IMR-90 (cell line): ENCODE measurements at regions not wholly inside any gene's neighbourhood (a gene's known extent, or its start where the extent isn't known, plus 50 kb on each side); places are given as distances from the start of the nearest gene placed in this dataset.

Experiments used
- ATAC-seq: fragments of 200-7000 bp; cut with Tn5 transposase; 2 replicates; pipeline ENCODE4 v1.9.1; 2020; ENCODE audit warnings: low read depth, mild to moderate bottlenecking, moderate library complexity
- BruUV-seq: library from RNA; stranded (reverse); fragments of 400-500 nt; replicated peaks from 2 replicates; lab custom pipeline; 2021; lab: Mats Ljungman, UMichigan
- CTCF ChIA-PET: fragments of 300-600 bp; formaldehyde crosslinking; extraction: SDS; loops from one replicate; lab custom pipeline; 2021; ENCODE audit warnings: antibody characterized with exemption; lab: Yijun Ruan, JAX
- POLR2A ChIA-PET: fragments of 300-600 bp; sonication (Branson Sonifier 250); formaldehyde crosslinking; loops from one replicate; lab custom pipeline; 2022; ENCODE audit warnings: antibody characterized with exemption; ENCODE audit not compliant: unreplicated experiment; lab: Charles Lee
- DNase-seq: peaks from one replicate; pipeline ENCODE4 v3.0.0; 2013
- H2AFZ ChIP-seq: replicated peaks from 2 replicates; pipeline ENCODE3; 2013; ENCODE audit warnings: low read length, mild to moderate bottlenecking; ENCODE audit not compliant: poor library complexity
- H2AK5ac ChIP-seq: 2 replicates; pipeline ENCODE4 v1.6.1; 2013; ENCODE audit warnings: low read depth, low read length, inconsistent platforms
- H2AK9ac ChIP-seq: replicated peaks from 2 replicates; pipeline ENCODE3; 2013; ENCODE audit warnings: mild to moderate bottlenecking, low read depth, low read length, moderate library complexity; ENCODE audit not compliant: poor library complexity
- H2BK120ac ChIP-seq: 2 replicates; pipeline ENCODE4 v1.6.1; 2013; ENCODE audit warnings: low read depth, low read length, inconsistent platforms
- H2BK15ac ChIP-seq: 3 replicates; pipeline ENCODE4 v1.6.1; 2013; ENCODE audit warnings: low read depth, low read length, inconsistent platforms
- H2BK20ac ChIP-seq: 2 replicates; pipeline ENCODE4 v1.6.1; 2013; ENCODE audit warnings: low read depth, mild to moderate bottlenecking, inconsistent platforms, low read length, moderate library complexity
- H2BK5ac ChIP-seq: 2 replicates; pipeline ENCODE4 v1.6.1; 2013; ENCODE audit warnings: mild to moderate bottlenecking, low read depth, low read length, inconsistent platforms; ENCODE audit not compliant: poor library complexity, severe bottlenecking
- H3K14ac ChIP-seq: replicated peaks from 2 replicates; pipeline ENCODE4 v1.6.1; 2013; ENCODE audit warnings: low read depth, low read length, inconsistent platforms
- H3K18ac ChIP-seq: 2 replicates; pipeline ENCODE4 v1.6.1; 2013; ENCODE audit warnings: low read depth, low read length, control low read depth
- H3K23ac ChIP-seq: 2 replicates; pipeline ENCODE4 v1.6.1; 2013; ENCODE audit warnings: low read depth, low read length, inconsistent platforms
- H3K27ac ChIP-seq: 2 replicates; pipeline ENCODE4 v1.5.1; 2013; ENCODE audit warnings: mild to moderate bottlenecking, control low read depth, low read length; ENCODE audit not compliant: insufficient read depth
- H3K27me3 ChIP-seq: 2 replicates; pipeline ENCODE4 v1.6.1; 2013; ENCODE audit warnings: low read length; ENCODE audit not compliant: control insufficient read depth, insufficient read depth
- H3K36me3 ChIP-seq: 2 replicates; pipeline ENCODE4 v1.6.1; 2013; ENCODE audit warnings: low read length, mixed read lengths; ENCODE audit not compliant: control insufficient read depth, insufficient read depth
- H3K4ac ChIP-seq: 2 replicates; pipeline ENCODE4 v1.6.1; 2013; ENCODE audit warnings: low read depth, low read length, inconsistent platforms
- H3K4me1 ChIP-seq: 2 replicates; pipeline ENCODE4 v1.6.1; 2013; ENCODE audit warnings: low read length, mixed read lengths; ENCODE audit not compliant: control insufficient read depth, insufficient read depth
- H3K4me2 ChIP-seq: 2 replicates; pipeline ENCODE4 v1.6.1; 2013; ENCODE audit warnings: low read depth, mild to moderate bottlenecking, control low read depth, low read length, moderate library complexity
- H3K4me3 ChIP-seq: 2 replicates; pipeline ENCODE4 v1.5.1; 2013; ENCODE audit warnings: low read depth, mild to moderate bottlenecking, control low read depth, low read length, moderate library complexity; ENCODE audit not compliant: insufficient read depth
- H3K56ac ChIP-seq: 2 replicates; pipeline ENCODE4 v1.6.1; 2013; ENCODE audit warnings: low read length, inconsistent platforms; ENCODE audit not compliant: insufficient read depth; ENCODE audit errors: extremely low read depth
- H3K79me1 ChIP-seq, 2 experiments: 2 replicates each; pipeline ENCODE4 v1.6.1; 2013; ENCODE audit warnings: low read length in 2 of 2, inconsistent platforms in 1 of 2, low read depth in 1 of 2
- H3K9ac ChIP-seq: 2 replicates; pipeline ENCODE4 v1.6.1; 2013; ENCODE audit warnings: low read depth, low read length, control low read depth
- H3K9me1 ChIP-seq: 2 replicates; pipeline ENCODE4 v1.6.1; 2013; ENCODE audit warnings: low read length, inconsistent platforms; ENCODE audit not compliant: insufficient read depth
- H3K9me3 ChIP-seq: 2 replicates; pipeline ENCODE4 v1.6.1; 2013; ENCODE audit warnings: low read length; ENCODE audit not compliant: control insufficient read depth, insufficient read depth
- H4K20me1 ChIP-seq: 2 replicates; pipeline ENCODE4 v1.6.1; 2013; ENCODE audit warnings: low read length, inconsistent platforms; ENCODE audit not compliant: insufficient read depth
- H4K5ac ChIP-seq: 2 replicates; pipeline ENCODE4 v1.6.1; 2013; ENCODE audit warnings: mild to moderate bottlenecking, low read depth, low read length, control low read depth
- H4K8ac ChIP-seq, 2 experiments: 2 replicates each; pipeline ENCODE4 v1.6.1; 2013; ENCODE audit warnings: low read depth in 2 of 2, low read length in 2 of 2, control low read depth in 1 of 2, inconsistent platforms in 1 of 2
- H4K91ac ChIP-seq: 2 replicates; pipeline ENCODE4 v1.6.1; 2013; ENCODE audit warnings: low read depth, low read length, inconsistent platforms; ENCODE audit not compliant: insufficient read depth
- POLR2A ChIP-seq: IDR thresholded peaks from 2 replicates; pipeline ENCODE4 v1.6.1; 2012; ENCODE audit warnings: mild to moderate bottlenecking, low read depth, low read length
- WGBS, 2 experiments: methylation state at CpG; one replicate each; pipeline versions ENCODE4 v1.1.5 to v1.1.7; 2013; ENCODE audit warnings: missing lambda C conversion rate in 2 of 2; ENCODE audit not compliant: insufficient read length in 1 of 2; ENCODE audit errors: extremely low coverage in 2 of 2; 5-methylcytosine and 5-hydroxymethylcytosine counted together
- dilution Hi-C: fragments of 300-500 bp; cut with HindIII; formaldehyde crosslinking; loops from one replicate; pipeline ENCODE4 v1.14.3; 2018; ENCODE audit warnings: low sequenced_read_pairs; ENCODE audit not compliant: unreplicated experiment
- in situ Hi-C: fragments of 300-500 bp; cut with MboI; formaldehyde crosslinking; loops from 3 replicates; pipeline ENCODE4 v1.14.3; 2019; ENCODE audit warnings: low sequenced_read_pairs, inconsistent platforms, mixed read lengths
- intact Hi-C: fragments of 100-400 bp; cut with micrococcal nuclease; formaldehyde crosslinking; loops from 2 replicates; pipeline ENCODE4 v1.10.0; 2022

DNA sequence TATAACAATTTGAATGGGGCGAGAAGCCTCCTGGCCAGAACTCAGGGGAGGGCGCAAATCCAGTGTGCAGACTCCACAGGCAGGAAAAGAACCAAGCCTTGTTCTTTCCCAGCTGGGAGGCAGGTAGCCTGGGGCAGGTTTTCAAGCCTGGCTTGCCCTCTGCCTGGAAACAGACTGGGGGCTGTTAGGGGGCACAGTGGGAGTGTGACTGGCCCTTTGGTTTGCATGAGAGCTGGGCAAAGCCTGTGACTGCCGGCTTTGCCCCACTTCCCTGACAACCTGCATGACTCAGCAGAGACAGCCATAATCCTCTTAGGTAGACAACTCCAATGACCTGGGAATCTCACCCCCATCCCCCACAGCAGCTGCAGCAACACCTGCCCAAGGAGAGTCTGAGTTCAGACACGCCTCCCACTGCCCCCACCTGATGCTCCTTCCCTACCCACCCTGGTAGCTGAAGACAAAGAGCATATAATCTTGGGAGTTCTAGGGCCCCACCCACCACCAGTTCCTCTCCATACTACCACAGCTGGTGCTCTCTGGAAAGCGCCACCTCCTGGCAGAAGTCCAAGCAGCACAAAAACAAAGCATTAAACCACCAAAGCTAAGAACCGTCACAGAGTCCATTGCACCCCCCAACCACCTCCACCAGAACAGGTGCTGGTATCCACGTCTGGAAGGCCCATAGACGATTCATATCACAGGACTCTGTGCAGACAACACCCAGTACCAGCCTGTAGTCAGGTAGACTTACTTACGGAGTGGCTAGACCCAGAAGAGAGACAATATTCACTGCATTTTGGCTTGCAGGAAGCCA lies 402.5 kb downstream of the STK39 start:
- Histone ChIP-seq H4K91ac (no peak overlapping the region), H2BK20ac (no peak overlapping the region), H3K9me3 (no peaks in the 10 kb centered on the region), H3K27ac (no peak overlapping the region), H3K23ac (no peak overlapping the region), H2AK5ac (no peak overlapping the region), H2BK5ac (no peak overlapping the region), H3K9ac (no peak overlapping the region), H3K27me3 (no peaks in the 10 kb centered on the region), H3K14ac (no peak overlapping the region), H2BK15ac (no peak overlapping the region), H2AK9ac (no peak overlapping the region), H3K18ac (no peak overlapping the region), H4K5ac (no peak overlapping the region), H3K4me1 (no peaks in the 10 kb centered on the region), H3K4me3 (no peak overlapping the region), H3K36me3 (no peaks in the 10 kb centered on the region), H3K9me1 (no peaks in the 10 kb centered on the region), H4K8ac (no peak overlapping the region), H2AFZ (no peak overlapping the region), H3K4me2 (no peak overlapping the region), H4K20me1 (no peaks in the 10 kb centered on the region), H3K56ac (no peak overlapping the region), H3K4ac (no peak overlapping the region), H3K79me1 (no peaks in the 10 kb centered on the region), H2BK120ac (no peak overlapping the region)
- ChIA-PET CTCF (interaction anchor here (0.9 kb wide), 1 partner anchor 11 kb away, joined by 3 read pairs; no protein-coding TSS in a partner anchor), POLR2A (no interaction called here)
- no TSS peak for BruUV-seq
- 61% methylated on average over 4 of the region's 9 CpGs; no CpG with 5 or more reads in 1 of the 2 experiments for WGBS, 2 experiments
- in situ Hi-C loops = no loop called here
- dilution Hi-C loops = no loop called here
- intact Hi-C loops = no loop called here
- DNase-seq = no peak
- no peak for ATAC-seq
- TF ChIP-seq POLR2A = no peak
